ENCODE measurements at regions not wholly inside any gene's neighbourhood (a gene's known extent, or its start where the extent isn't known, plus 50 kb on each side); places are given as distances from the start of the nearest gene placed in this dataset.

DNA sequence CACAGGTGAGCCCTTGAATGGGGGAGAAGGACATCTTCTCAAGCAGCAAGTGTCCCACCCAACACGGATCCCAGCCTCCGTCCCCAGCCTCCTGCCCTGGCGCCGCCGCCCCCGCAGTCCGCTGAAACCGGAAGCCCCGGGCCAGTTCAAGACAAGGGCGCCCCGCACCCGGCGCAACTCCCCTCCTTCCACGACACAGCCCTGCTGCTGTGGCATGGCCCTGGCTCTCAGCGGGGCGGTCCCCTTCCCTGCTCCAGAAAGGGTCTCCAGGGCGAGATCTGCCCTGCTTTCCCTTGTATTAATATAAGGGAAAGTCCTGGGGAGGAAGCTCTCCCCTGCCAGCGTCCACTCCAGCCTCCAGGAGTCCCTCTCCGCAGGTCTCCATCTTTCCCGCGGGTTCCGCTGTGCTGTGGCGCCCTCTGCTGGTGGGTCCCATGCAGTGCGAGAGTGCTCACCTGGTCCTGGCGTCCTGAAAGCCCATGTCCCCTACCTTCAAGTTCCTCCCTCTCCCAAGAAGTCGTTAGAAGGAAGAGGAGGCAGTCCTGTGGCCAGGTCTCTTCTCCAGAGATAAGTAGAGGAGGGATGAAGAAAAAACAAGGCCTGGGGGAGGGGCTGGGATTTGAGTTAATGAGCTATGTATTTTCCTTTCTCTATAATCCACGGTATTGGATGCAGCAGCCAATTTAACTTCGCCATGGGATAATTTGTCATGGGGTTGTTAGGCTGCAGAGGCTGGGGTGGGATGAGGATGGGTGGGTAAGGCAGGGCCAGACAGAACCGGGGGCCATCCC, 176.0 kb downstream of the SMAD2 start:
- intact Hi-C loops (cut with DNase I, micrococcal nuclease): loop anchor here in 1 of 2 experiments (10.0 kb wide), 1 partner anchor 60 kb away; no protein-coding TSS in a partner anchor
- peak; percentile 46 for ATAC-seq (ENCODE audit: poor library complexity)
- Mint-ChIP-seq H3K27ac (no peak overlapping the region), H3K4me3 (no peak overlapping the region), H3K9me3 (no peaks in the 10 kb centered on the region), H3K36me3 (ENCODE audit: low read depth) (no peaks in the 10 kb centered on the region), H3K4me1 (ENCODE audit: low read depth) (no peaks in the 10 kb centered on the region), H3K27me3 (peaks cover 44% of the 10 kb centered on the region)
- Histone ChIP-seq H3K36me3 (ENCODE audit: insufficient read depth, low read length) (no peaks in the 10 kb centered on the region), H3K27ac (ENCODE audit: low read depth in 1 of 2, low read length in 2 of 2) (no peak overlapping the region), H3K9me3 (ENCODE audit: control insufficient read depth in 1 of 2, insufficient read depth in 1 of 2, low read length in 2 of 2) (peaks cover 0 to 7% of the 10 kb centered on the region in 2 experiments), H3K4me3 (ENCODE audit: low read length) (no peak overlapping the region), H3K27me3 (ENCODE audit: control insufficient read depth in 1 of 2, insufficient read depth in 2 of 2, low read length in 2 of 2) (peaks cover 0 to 9% of the 10 kb centered on the region in 2 experiments), H3K4me1 (ENCODE audit: insufficient read depth, low read length) (peaks cover 7% of the 10 kb centered on the region)
- POLR2A ChIA-PET: no interaction called here
- peak in 13 of 14 experiments; percentile 19 to 62 (median 30) for DNase-seq
- CTCF ChIA-PET: no interaction called here
- peak; percentile 59 for TF ChIP-seq CTCF (IDR thresholded peaks at IDR 0.05)

- ChIA-PET CTCF (no interaction called here), POLR2A (no interaction called here)
- Mint-ChIP-seq H3K27ac (no peak overlapping the region), H3K27me3 (peaks cover 30% of the 10 kb centered on the region), H3K9me3 (no peaks in the 10 kb centered on the region), H3K4me1 (ENCODE audit: low read depth) (no peaks in the 10 kb centered on the region), H3K4me3 (no peak overlapping the region), H3K36me3 (ENCODE audit: low read depth) (no peaks in the 10 kb centered on the region)
- intact Hi-C loops (cut with DNase I, micrococcal nuclease): loop anchor here in 1 of 2 experiments (10.0 kb wide), 1 partner anchor 62 kb away; no protein-coding TSS in a partner anchor
- Histone ChIP-seq H3K36me3 (ENCODE audit: insufficient read depth, low read length) (no peaks in the 10 kb centered on the region), H3K27ac (ENCODE audit: low read depth in 1 of 2, low read length in 2 of 2) (no peak overlapping the region), H3K4me1 (ENCODE audit: insufficient read depth, low read length) (peaks cover 16% of the 10 kb centered on the region), H3K4me3 (ENCODE audit: low read length) (no peak overlapping the region), H3K27me3 (ENCODE audit: control insufficient read depth in 1 of 2, insufficient read depth in 2 of 2, low read length in 2 of 2) (peaks cover 0 to 15% of the 10 kb centered on the region in 2 experiments), H3K9me3 (ENCODE audit: control insufficient read depth in 1 of 2, insufficient read depth in 1 of 2, low read length in 2 of 2) (peaks cover 0 to 5% of the 10 kb centered on the region in 2 experiments)
- no peak for TF ChIP-seq CTCF (IDR thresholded peaks at IDR 0.05)
- ATAC-seq (ENCODE audit: poor library complexity) (no peak), DNase-seq (no peak)
These were observed 177.4 kb downstream of the SMAD2 start for GRCh38 chr18:47752796-47753645.

DNA sequence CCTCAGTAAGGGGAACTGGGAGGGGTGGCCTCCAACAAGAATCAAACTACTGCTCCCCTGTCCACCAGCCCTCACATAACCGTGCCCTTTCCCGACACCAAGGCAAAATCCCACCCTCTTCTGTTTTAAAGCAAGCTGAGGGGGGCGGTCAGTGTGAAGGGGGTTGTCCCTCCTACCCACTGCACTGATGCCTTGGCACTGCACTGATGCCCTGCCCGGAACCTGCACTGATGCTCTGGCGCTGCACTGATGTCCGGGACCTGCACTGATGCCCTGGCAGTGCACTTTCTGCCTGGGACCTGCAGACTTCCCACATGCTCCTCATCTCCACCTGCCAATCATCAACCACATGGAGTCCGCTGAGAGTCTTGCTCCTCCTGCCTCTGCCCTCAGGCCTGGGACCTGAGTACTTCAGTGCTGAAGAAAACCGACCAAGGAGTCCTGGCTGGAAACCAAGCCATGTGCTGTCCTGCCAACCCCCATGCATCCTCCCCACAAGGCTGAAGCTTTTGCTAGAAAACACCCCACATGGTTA, 179.5 kb downstream of the SMAD2 start:
- Mint-ChIP-seq H3K4me3 (no peak overlapping the region), H3K36me3 (ENCODE audit: low read depth) (no peaks in the 10 kb centered on the region), H3K9me3 (no peaks in the 10 kb centered on the region), H3K27ac (no peak overlapping the region), H3K4me1 (ENCODE audit: low read depth) (no peaks in the 10 kb centered on the region), H3K27me3 (peaks cover 13% of the 10 kb centered on the region)
- intact Hi-C loops (cut with DNase I, micrococcal nuclease): loop anchor here in 1 of 2 experiments (10.0 kb wide), 1 partner anchor 64 kb away; no protein-coding TSS in a partner anchor
- peaks cover 0 to 5% of the 10 kb centered on the region in 2 experiments for H3K9me3 ChIP-seq (ENCODE audit: control insufficient read depth in 1 of 2, insufficient read depth in 1 of 2, low read length in 2 of 2)
- no peaks in the 10 kb centered on the region for H3K36me3 ChIP-seq (ENCODE audit: insufficient read depth, low read length)
- TF ChIP-seq CTCF (IDR thresholded peaks at IDR 0.05): no peak
- peaks cover 16% of the 10 kb centered on the region for H3K4me1 ChIP-seq (ENCODE audit: insufficient read depth, low read length)
- no peak overlapping the region for H3K4me3 ChIP-seq (ENCODE audit: low read length)
- H3K27ac ChIP-seq (ENCODE audit: low read depth in 1 of 2, low read length in 2 of 2): no peak overlapping the region
- DNase-seq (no peak), ATAC-seq (ENCODE audit: poor library complexity) (no peak)
- POLR2A ChIA-PET: no interaction called here
- CTCF ChIA-PET: no interaction called here
- peaks cover 6 to 12% of the 10 kb centered on the region in 2 experiments for H3K27me3 ChIP-seq (ENCODE audit: control insufficient read depth in 1 of 2, insufficient read depth in 2 of 2, low read length in 2 of 2)
